H9 (cell line): ENCODE measurements at regions not wholly inside any gene's neighbourhood (a gene's known extent, or its start where the extent isn't known, plus 50 kb on each side); places are given as distances from the start of the nearest gene placed in this dataset.

Experiments used
- DNase-seq: peaks from one replicate; pipeline ENCODE4 v3.0.0-alpha.2; 2017
- H2AFZ ChIP-seq: one replicate; pipeline ENCODE4 v1.6.1; 2013; ENCODE audit warnings: mild to moderate bottlenecking, low read length, control low read depth, moderate library complexity
- H2AK5ac ChIP-seq: 2 replicates; pipeline ENCODE4 v1.6.1; 2013; ENCODE audit warnings: low read length, control low read depth, mixed read lengths; ENCODE audit not compliant: insufficient read length
- H2BK120ac ChIP-seq: one replicate; pipeline ENCODE4 v1.6.1; 2013; ENCODE audit warnings: low read depth, mild to moderate bottlenecking, low read length, control low read depth, inconsistent platforms; ENCODE audit not compliant: poor library complexity, severe bottlenecking
- H2BK12ac ChIP-seq: 2 replicates; pipeline ENCODE4 v1.6.1; 2013; ENCODE audit warnings: low read length, control low read depth, mixed read lengths, low read depth; ENCODE audit not compliant: insufficient read length
- H2BK15ac ChIP-seq: 2 replicates; pipeline ENCODE4 v1.6.1; 2013; ENCODE audit warnings: low read depth, low read length, control low read depth
- H2BK20ac ChIP-seq: one replicate; pipeline ENCODE4 v1.6.1; 2013; ENCODE audit warnings: low read depth, mild to moderate bottlenecking, low read length, control low read depth, inconsistent platforms; ENCODE audit not compliant: poor library complexity, severe bottlenecking
- H2BK5ac ChIP-seq: 2 replicates; pipeline ENCODE4 v1.6.1; 2013; ENCODE audit warnings: low read length, control low read depth, mixed read lengths; ENCODE audit not compliant: insufficient read length
- H3K14ac ChIP-seq: 2 replicates; pipeline ENCODE4 v1.6.1; 2013; ENCODE audit warnings: low read length, control low read depth; ENCODE audit not compliant: insufficient read depth
- H3K18ac ChIP-seq: 2 replicates; pipeline ENCODE4 v1.6.1; 2013; ENCODE audit warnings: low read depth, mild to moderate bottlenecking, mixed read lengths, low read length, control low read depth; ENCODE audit not compliant: insufficient read length
- H3K23ac ChIP-seq: 2 replicates; pipeline ENCODE4 v1.6.1; 2013; ENCODE audit warnings: low read length, control low read depth, mixed read lengths, low read depth; ENCODE audit not compliant: insufficient read length
- H3K23me2 ChIP-seq: 2 replicates; pipeline ENCODE4 v1.6.1; 2013; ENCODE audit warnings: low read depth, mild to moderate bottlenecking, mixed read lengths, low read length, control low read depth; ENCODE audit not compliant: insufficient read length, poor library complexity, severe bottlenecking
- H3K27ac ChIP-seq: 2 replicates; pipeline ENCODE4 v1.5.1; 2013; ENCODE audit warnings: low read length, control low read depth, mixed read lengths, low read depth; ENCODE audit not compliant: insufficient read length
- H3K27me3 ChIP-seq: 2 replicates; pipeline ENCODE4 v1.6.1; 2013; ENCODE audit warnings: low read length, control low read depth, inconsistent platforms; ENCODE audit not compliant: insufficient read depth
- H3K4ac ChIP-seq: 2 replicates; pipeline ENCODE4 v1.6.1; 2013; ENCODE audit warnings: low read depth, mild to moderate bottlenecking, control low read depth, inconsistent platforms, low read length, moderate library complexity
- H3K4me1 ChIP-seq: 2 replicates; pipeline ENCODE4 v1.6.1; 2013; ENCODE audit warnings: low read length, control low read depth, inconsistent platforms; ENCODE audit not compliant: insufficient read depth
- H3K4me2 ChIP-seq: 2 replicates; pipeline ENCODE4 v1.6.1; 2013; ENCODE audit warnings: low read length, control low read depth, mixed read lengths; ENCODE audit not compliant: insufficient read length, insufficient read depth
- H3K56ac ChIP-seq: 2 replicates; pipeline ENCODE4 v1.6.1; 2013; ENCODE audit warnings: low read depth, mild to moderate bottlenecking, mixed read lengths, low read length, control low read depth; ENCODE audit not compliant: insufficient read length
- H3K79me1 ChIP-seq: 2 replicates; pipeline ENCODE4 v1.6.1; 2013; ENCODE audit warnings: low read depth, mild to moderate bottlenecking, moderate library complexity, low read length, control low read depth, inconsistent platforms; ENCODE audit not compliant: insufficient read depth, poor library complexity, severe bottlenecking
- H3K79me2 ChIP-seq: 2 replicates; pipeline ENCODE4 v1.6.1; 2013; ENCODE audit warnings: low read length, control low read depth, inconsistent platforms; ENCODE audit not compliant: insufficient read depth
- H3K9ac ChIP-seq: 2 replicates; pipeline ENCODE4 v1.6.1; 2013; ENCODE audit warnings: low read length, control low read depth, mixed read lengths; ENCODE audit not compliant: insufficient read length; ENCODE audit errors: extremely low read depth
- H3K9me3 ChIP-seq: one replicate; pipeline ENCODE4 v1.6.1; 2013; ENCODE audit warnings: low read depth, low read length, inconsistent platforms; ENCODE audit not compliant: control insufficient read depth
- H3T11ph ChIP-seq: one replicate; pipeline ENCODE4 v1.6.1; 2013; ENCODE audit warnings: mild to moderate bottlenecking, low read length, control low read depth, inconsistent platforms
- H4K20me1 ChIP-seq: one replicate; pipeline ENCODE4 v1.6.1; 2013; ENCODE audit not compliant: control insufficient read depth, insufficient read length, insufficient read depth
- H4K5ac ChIP-seq: 2 replicates; pipeline ENCODE4 v1.6.1; 2013; ENCODE audit warnings: low read depth, mild to moderate bottlenecking, mixed read lengths, low read length, control low read depth; ENCODE audit not compliant: insufficient read length
- H4K8ac ChIP-seq: replicated peaks from 2 replicates; pipeline ENCODE4 v1.6.1; 2013; ENCODE audit warnings: low read length, control low read depth, mixed read lengths, low read depth; ENCODE audit not compliant: insufficient read length
- H4K91ac ChIP-seq: 2 replicates; pipeline ENCODE4 v1.6.1; 2013; ENCODE audit warnings: low read depth, mild to moderate bottlenecking, moderate library complexity, mixed read lengths, low read length, control low read depth; ENCODE audit not compliant: insufficient read length
- H3K27ac Mint-ChIP-seq, 3 experiments: 2 replicates in 2 of 3; 3 replicates in 1 of 3; pipeline ENCODE4 v1.8.0; 2020 to 2021; ENCODE audit warnings: mixed read lengths in 3 of 3, mild to moderate bottlenecking in 1 of 3, moderate library complexity in 1 of 3
- H3K27me3 Mint-ChIP-seq: 2 replicates; pipeline ENCODE4 v1.8.0; 2021; ENCODE audit warnings: low read depth, mild to moderate bottlenecking, moderate library complexity, mixed read lengths
- H3K36me3 Mint-ChIP-seq, 3 experiments: 2 replicates in 2 of 3; 3 replicates in 1 of 3; pipeline ENCODE4 v1.8.0; 2020 to 2021; ENCODE audit warnings: low read depth in 3 of 3, mixed read lengths in 3 of 3; ENCODE audit not compliant: insufficient read depth in 1 of 3
- H3K4me1 Mint-ChIP-seq, 2 experiments: 2 replicates each; pipeline ENCODE4 v1.8.0; 2020; ENCODE audit warnings: mixed read lengths in 2 of 2
- H3K4me3 Mint-ChIP-seq, 2 experiments: 2 replicates in 1 of 2; 3 replicates in 1 of 2; pipeline ENCODE4 v1.8.0; 2020 to 2021; ENCODE audit warnings: mild to moderate bottlenecking in 2 of 2, mixed read lengths in 2 of 2, moderate library complexity in 1 of 2
- H3K9me3 Mint-ChIP-seq, 2 experiments: 2 replicates in 1 of 2; 3 replicates in 1 of 2; pipeline ENCODE4 v1.8.0; 2020; ENCODE audit warnings: mild to moderate bottlenecking in 2 of 2, mixed read lengths in 2 of 2, moderate library complexity in 1 of 2
- CTCF ChIP-seq: fragments of 200-600 bp; sonication (generic); conservative IDR thresholded peaks from 3 replicates; pipeline ENCODE4 v1.8.0; 2021; ENCODE audit warnings: antibody characterized with exemption, mild to moderate bottlenecking
- WGBS: extraction: QIAGEN DNeasy Blood & Tissue Kit; methylation state at CpG from one replicate; pipeline ENCODE4 v1.1.7; 2013; ENCODE audit warnings: missing lambda C conversion rate, low lambda C conversion rate, mixed read lengths; ENCODE audit not compliant: insufficient read length; ENCODE audit errors: extremely low coverage; 5-methylcytosine and 5-hydroxymethylcytosine counted together

- Mint-ChIP-seq H3K36me3 (peaks cover 0 to under 1% (median 0%) of the 10 kb centered on the region in 3 experiments; a peak in 3 of 7 replicates), H3K27me3 (no peaks in the 10 kb centered on the region; the same call in none of the 2 replicates)
- H3K4me2 ChIP-seq: no peak overlapping the region
Observed at GRCh38 chr19:20482721-20483120, 82.9 kb downstream of the ZNF737 start.

More at GRCh38 chr19:20482721-20483120, 82.9 kb downstream of the ZNF737 start:
- Histone ChIP-seq H3K23ac (no peak overlapping the region), H4K5ac (no peak overlapping the region), H3K9ac (no peak overlapping the region), H3K9me3 (no peaks in the 10 kb centered on the region), H3K79me1 (no peaks in the 10 kb centered on the region), H2BK120ac (no peak overlapping the region), H3K14ac (no peak overlapping the region), H2BK20ac (no peak overlapping the region), H3K56ac (no peak overlapping the region), H3K4me1 (no peaks in the 10 kb centered on the region), H3K4ac (no peak overlapping the region), H3K79me2 (no peaks in the 10 kb centered on the region), H2AK5ac (no peak overlapping the region), H3T11ph (no peak overlapping the region), H3K18ac (no peak overlapping the region), H2BK12ac (no peak overlapping the region), H3K23me2 (no peaks in the 10 kb centered on the region), H2BK15ac (no peak overlapping the region), H3K27me3 (no peaks in the 10 kb centered on the region), H4K91ac (no peak overlapping the region), H2AFZ (no peak overlapping the region), H3K27ac (no peak overlapping the region), H4K20me1 (no peaks in the 10 kb centered on the region), H4K8ac (no peak overlapping the region), H2BK5ac (no peak overlapping the region)
- peak; percentile 45 for DNase-seq
- Mint-ChIP-seq H3K4me3 (no peak overlapping the region), H3K27ac (no peak overlapping the region), H3K4me1 (peaks cover 4% of the 10 kb centered on the region in 2 experiments; a peak in 2 of 4 replicates), H3K9me3 (peaks cover 25 to 31% of the 10 kb centered on the region in 2 experiments; a peak in 4 of 5 replicates)
- no peak for TF ChIP-seq CTCF
- no CpG with 5 or more reads among the region's 2 CpGs for WGBS
